HG03520 (cell line): ENCODE measurements at regions not wholly inside any gene's neighbourhood (a gene's known extent, or its start where the extent isn't known, plus 50 kb on each side); places are given as distances from the start of the nearest gene placed in this dataset.

Experiments used
- ATAC-seq: cut with Tn5 transposase; IDR thresholded peaks from one replicate; pipeline ENCODE4 v1.9.1; 2021; ENCODE audit warnings: mild to moderate bottlenecking, moderate library complexity; ENCODE audit not compliant: unreplicated experiment

GRCh38 chr3:104755791-104756190, 610.9 kb upstream of the ALCAM start:
- no peak for ATAC-seq

GRCh38 chr3:104763007-104763406, 603.7 kb upstream of the ALCAM start:
- ATAC-seq, result no peak

DNA sequence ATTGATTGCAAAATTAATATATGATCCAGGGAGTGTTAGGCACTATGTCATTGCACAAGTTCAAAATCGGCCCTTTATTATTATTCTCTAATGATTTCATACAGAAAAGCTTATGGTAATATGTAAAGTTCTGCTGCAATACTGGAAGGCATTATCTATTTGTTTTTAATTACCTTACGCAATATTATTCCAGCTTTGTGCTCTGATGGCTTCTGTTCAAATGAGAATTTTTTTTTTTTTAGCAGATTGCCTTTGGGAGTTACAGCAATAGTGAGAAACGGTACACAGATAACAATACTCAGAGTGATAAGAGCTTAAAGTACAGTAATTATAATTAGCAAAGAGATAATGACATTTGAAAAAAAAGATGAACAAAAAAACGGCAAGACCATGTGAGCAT, 602.2 kb upstream of the ALCAM start:
- ATAC-seq, result no peak

DNA sequence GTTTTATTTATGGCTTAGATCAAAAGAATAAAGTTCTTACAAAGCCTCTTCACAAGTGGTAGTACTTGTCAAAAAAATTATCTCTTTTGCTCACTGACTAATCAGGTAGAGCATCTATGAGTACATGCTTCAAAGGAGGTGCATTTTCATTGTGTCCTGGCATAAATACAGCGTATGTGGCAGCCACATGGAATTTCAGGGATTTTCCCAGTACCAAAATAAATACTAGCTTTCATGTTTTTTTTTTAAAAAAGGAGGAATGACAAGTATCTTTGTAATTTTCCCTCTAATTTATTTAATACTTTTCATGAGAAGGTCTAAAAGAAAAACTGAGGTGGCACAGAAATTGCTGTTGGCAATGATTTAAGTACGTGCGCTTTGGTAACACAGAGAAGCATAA, 597.8 kb upstream of the ALCAM start:
- ATAC-seq, result no peak

GRCh38 chr3:104779324-104779723, 587.4 kb upstream of the ALCAM start:
- no peak for ATAC-seq

- no peak for ATAC-seq
These were observed 585.6 kb upstream of the ALCAM start for GRCh38 chr3:104781112-104781511.

DNA sequence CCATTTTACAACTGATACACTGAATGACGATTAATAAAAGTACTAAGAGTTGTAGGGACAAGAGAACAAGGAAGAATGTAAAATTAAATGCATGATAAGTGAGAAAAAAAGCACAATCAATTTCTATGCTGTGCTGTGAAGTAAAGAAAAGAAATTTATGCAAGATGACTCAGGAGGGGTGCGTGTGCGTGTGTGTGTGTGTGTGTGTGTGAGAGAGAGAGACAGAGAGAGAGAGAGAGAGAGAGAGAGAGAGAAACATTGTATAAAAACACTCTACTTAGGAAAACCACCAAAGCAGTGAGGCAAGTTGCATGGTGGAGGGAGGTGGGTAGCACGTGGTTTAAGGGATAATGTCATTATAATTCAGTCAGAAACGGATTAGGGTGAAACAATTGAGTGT, 580.8 kb upstream of the ALCAM start:
- ATAC-seq, result no peak

GRCh38 chr3:104787306-104787705, 579.4 kb upstream of the ALCAM start:
- ATAC-seq, result no peak

- no peak for ATAC-seq
These were observed 577.9 kb upstream of the ALCAM start for GRCh38 chr3:104788807-104789206.

- no peak for ATAC-seq
These were observed 575.4 kb upstream of the ALCAM start for GRCh38 chr3:104791331-104791730.

DNA sequence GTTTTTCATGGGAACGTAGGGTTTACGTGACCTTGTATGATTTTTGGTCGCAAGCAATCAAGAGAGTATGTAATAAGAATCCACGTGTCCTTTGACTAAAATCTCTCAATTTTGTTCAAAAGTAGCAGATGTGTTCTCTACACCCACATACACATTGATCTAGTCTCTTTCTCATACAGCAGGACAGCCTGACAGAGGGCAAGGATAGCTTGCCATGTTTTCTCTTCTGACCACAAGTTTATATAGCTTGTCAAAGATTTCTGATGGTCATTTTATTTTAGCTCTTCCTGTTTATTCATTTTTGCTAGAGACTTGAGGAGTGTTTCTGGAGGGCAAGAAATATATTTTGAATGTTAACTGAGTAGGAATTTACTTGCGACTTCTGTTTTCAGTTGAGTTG, 570.2 kb upstream of the ALCAM start:
- ATAC-seq, result no peak

GRCh38 chr3:104805042-104805441, 561.7 kb upstream of the ALCAM start:
- no peak for ATAC-seq

DNA sequence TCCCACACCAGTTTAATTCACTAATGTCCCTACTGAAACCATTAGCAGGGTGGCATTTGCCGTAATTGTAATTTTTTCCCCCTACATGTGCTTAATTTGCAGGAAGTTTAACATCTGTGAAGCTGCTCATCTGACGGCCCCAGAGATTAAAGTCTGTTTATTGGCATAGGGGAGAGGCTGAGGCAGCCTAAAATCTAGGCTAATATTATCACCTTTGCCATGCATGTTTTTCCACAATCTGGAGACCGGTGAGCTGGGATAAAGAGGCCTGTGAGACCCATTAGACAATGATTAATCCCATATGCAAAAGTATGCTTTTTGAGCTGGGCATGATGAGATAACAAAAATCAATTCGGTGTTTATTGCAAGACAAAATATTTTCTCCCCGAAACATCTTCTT, 561.2 kb upstream of the ALCAM start:
- ATAC-seq, result no peak

DNA sequence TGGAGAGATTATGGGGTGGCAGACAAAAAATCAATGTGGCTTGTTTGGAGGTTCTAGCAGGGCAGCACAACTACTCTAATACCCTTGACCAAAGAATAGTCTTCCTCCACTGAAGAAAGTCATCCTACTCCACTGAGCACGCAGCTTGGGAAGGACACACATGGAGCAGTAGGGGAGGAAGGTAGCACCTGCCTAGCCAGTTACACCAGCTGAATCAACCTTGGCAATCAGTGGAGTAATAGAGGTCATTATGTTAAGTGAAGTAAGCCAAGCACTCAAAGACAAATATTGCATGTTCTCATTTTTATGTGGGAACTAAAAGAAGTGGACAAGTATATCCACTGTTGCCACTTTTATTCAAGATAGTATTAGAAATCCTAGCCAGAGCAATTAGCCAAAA, 555.8 kb upstream of the ALCAM start:
- no peak for ATAC-seq

DNA sequence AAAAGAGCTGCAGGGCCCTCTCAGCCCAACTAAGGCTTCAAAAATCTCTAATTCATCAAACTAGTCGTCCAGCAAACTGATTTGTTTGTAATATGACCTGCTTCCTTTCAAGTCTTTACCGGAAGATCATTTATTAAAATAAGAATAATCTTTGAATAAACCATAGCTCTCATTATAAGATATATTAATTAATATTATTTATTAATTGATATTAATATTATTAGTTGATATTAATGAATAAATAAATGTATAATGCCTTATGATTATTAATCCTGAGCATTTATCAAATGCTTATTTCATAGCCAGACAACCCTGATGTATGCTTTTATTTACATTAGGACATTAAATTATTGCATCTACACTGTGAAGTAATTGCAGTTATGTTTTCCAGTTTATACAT, 550.7 kb upstream of the ALCAM start:
- no peak for ATAC-seq

- ATAC-seq, result no peak
These were observed 550.0 kb upstream of the ALCAM start for GRCh38 chr3:104816716-104817115.

GRCh38 chr3:104819333-104819732, 547.4 kb upstream of the ALCAM start:
- ATAC-seq, result no peak

- no peak for ATAC-seq
These were observed 545.8 kb upstream of the ALCAM start for GRCh38 chr3:104820959-104821358.

- ATAC-seq, result no peak
These were observed 541.6 kb upstream of the ALCAM start for GRCh38 chr3:104825116-104825515.

- no peak for ATAC-seq
These were observed 535.6 kb upstream of the ALCAM start for GRCh38 chr3:104831071-104831470.

DNA sequence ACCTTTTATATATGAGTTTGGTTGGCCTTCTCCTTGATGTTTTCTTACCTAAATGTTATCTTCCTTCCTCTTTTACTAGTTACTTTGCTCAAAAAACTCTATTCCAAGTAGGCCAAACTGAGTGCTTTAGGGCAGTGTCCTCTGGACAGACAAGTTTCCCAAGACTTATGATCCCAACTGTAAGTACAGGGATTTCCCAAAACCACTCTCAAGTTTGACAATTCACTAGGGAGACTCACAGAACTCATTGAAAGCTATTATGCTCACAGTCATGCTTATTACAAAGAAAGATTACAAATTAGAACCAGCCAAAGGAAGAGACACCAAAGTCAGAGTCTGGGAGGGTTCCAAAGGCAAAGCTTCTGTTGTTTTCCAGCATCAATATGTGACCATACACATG, 534.2 kb upstream of the ALCAM start:
- ATAC-seq, result no peak

- ATAC-seq, result no peak
These were observed 531.3 kb upstream of the ALCAM start for GRCh38 chr3:104835376-104835775.

DNA sequence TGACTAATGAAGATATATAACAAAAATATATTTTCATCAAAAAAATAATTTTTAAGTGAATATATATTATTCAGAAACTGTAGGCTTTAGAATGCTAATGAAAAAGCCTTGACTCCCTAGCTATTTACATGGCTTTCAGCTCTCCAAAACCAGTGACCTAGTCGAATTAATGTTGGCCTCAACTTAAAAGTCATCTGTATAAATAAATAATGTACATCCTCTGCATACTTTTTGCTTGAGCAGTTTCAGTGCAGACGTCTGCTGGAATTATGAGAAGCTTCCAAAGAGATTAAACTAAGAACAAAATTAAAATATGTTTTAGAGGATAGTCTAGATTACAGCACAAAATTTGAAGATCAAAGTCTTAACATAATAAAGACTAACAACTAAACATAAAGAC, 520.4 kb upstream of the ALCAM start:
- no peak for ATAC-seq

- ATAC-seq, result no peak
These were observed 517.6 kb upstream of the ALCAM start for GRCh38 chr3:104849070-104849469.
